DND-41 (cell line): ENCODE measurements at regions not wholly inside any gene's neighbourhood (a gene's known extent, or its start where the extent isn't known, plus 50 kb on each side); places are given as distances from the start of the nearest gene placed in this dataset.

Source experiments
- ATAC-seq: fragments of 200-7000 bp; cut with Tn5 transposase; 3 replicates; pipeline ENCODE4 v1.9.1; 2021; ENCODE audit warnings: low read depth; ENCODE audit not compliant: insufficient read depth
- DNase-seq: peaks from one replicate; pipeline ENCODE4 v3.0.0-alpha.2; 2020
- H2AFZ ChIP-seq: 2 replicates; pipeline ENCODE4 v1.6.0; 2012; ENCODE audit warnings: low read depth, low read length
- H3K27ac ChIP-seq: 2 replicates; pipeline ENCODE4 v1.5.1; 2012; ENCODE audit warnings: low read length, inconsistent platforms
- H3K27me3 ChIP-seq: fragments of 200-600 bp; sonication (generic); 2 replicates; pipeline ENCODE4 v1.6.0; 2012; ENCODE audit warnings: low read length, mild to moderate bottlenecking, inconsistent platforms; ENCODE audit not compliant: insufficient read depth, poor library complexity
- H3K36me3 ChIP-seq: 2 replicates; pipeline ENCODE4 v1.5.1; 2012; ENCODE audit warnings: low read length, inconsistent platforms; ENCODE audit not compliant: insufficient read depth
- H3K4me1 ChIP-seq: 2 replicates; pipeline ENCODE4 v1.5.1; 2012; ENCODE audit warnings: mild to moderate bottlenecking, low read length; ENCODE audit not compliant: insufficient read depth
- H3K4me2 ChIP-seq: 2 replicates; pipeline ENCODE4 v1.6.0; 2012; ENCODE audit warnings: mild to moderate bottlenecking, moderate library complexity, low read length, inconsistent platforms; ENCODE audit not compliant: insufficient read depth
- H3K4me3 ChIP-seq, 2 experiments: fragments of 200-600 bp in 1 of 2; shearing (Covaris generic) in 1 of 2; 2 replicates each; pipeline ENCODE4 v1.5.1; 2012 to 2016; ENCODE audit warnings: inconsistent platforms in 2 of 2, low read length in 2 of 2, mild to moderate bottlenecking in 2 of 2, low read depth in 1 of 2, moderate library complexity in 1 of 2
- H3K79me2 ChIP-seq: 2 replicates; pipeline ENCODE4 v1.6.0; 2012; ENCODE audit warnings: low read length, inconsistent platforms; ENCODE audit not compliant: insufficient read depth
- H3K9ac ChIP-seq: 2 replicates; pipeline ENCODE4 v1.6.0; 2012; ENCODE audit warnings: low read depth, mild to moderate bottlenecking, inconsistent platforms, low read length, moderate library complexity
- H3K9me3 ChIP-seq: 2 replicates; pipeline ENCODE4 v1.5.1; 2012; ENCODE audit warnings: low read length, moderate library complexity, mild to moderate bottlenecking, inconsistent platforms; ENCODE audit not compliant: insufficient read depth, severe bottlenecking
- H4K20me1 ChIP-seq: 2 replicates; pipeline ENCODE4 v1.6.0; 2012; ENCODE audit warnings: low read length; ENCODE audit not compliant: insufficient read depth
- CTCF ChIP-seq: IDR thresholded peaks from 2 replicates; pipeline ENCODE4 v1.5.1; 2012; ENCODE audit warnings: borderline replicate concordance, low read length, moderate library complexity, mild to moderate bottlenecking; ENCODE audit not compliant: poor library complexity, severe bottlenecking; ENCODE audit errors: extremely low read depth
- EZH2 ChIP-seq: IDR thresholded peaks from 3 replicates; pipeline ENCODE4 v1.6.1; 2012; ENCODE audit warnings: borderline replicate concordance, low read depth, mild to moderate bottlenecking, moderate library complexity, low read length, inconsistent platforms; ENCODE audit not compliant: severe bottlenecking

- DNase-seq: no peak
- H3K9ac ChIP-seq: no peak overlapping the region
These were observed 87.9 kb upstream of the WASF3 start for GRCh38 chr13:26469602-26470001.

GRCh38 chr13:26471807-26472206, 85.7 kb upstream of the WASF3 start:
- DNase-seq (no peak), ATAC-seq (no peak)
- H3K9me3 ChIP-seq: no peaks in the 10 kb centered on the region
- H3K9ac ChIP-seq: no peak overlapping the region
- H2AFZ ChIP-seq: no peak overlapping the region
- H3K36me3 ChIP-seq: no peaks in the 10 kb centered on the region
- H3K27me3 ChIP-seq: peaks cover 6% of the 10 kb centered on the region
- TF ChIP-seq CTCF (no peak), EZH2 (no peak)
- H3K27ac ChIP-seq: no peak overlapping the region
- no peak overlapping the region for H3K4me3 ChIP-seq
- H3K79me2 ChIP-seq: no peaks in the 10 kb centered on the region
- H3K4me2 ChIP-seq: no peak overlapping the region
- H3K4me1 ChIP-seq: no peaks in the 10 kb centered on the region
- no peaks in the 10 kb centered on the region for H4K20me1 ChIP-seq

More at GRCh38 chr13:26469602-26470001, 87.9 kb upstream of the WASF3 start:
- no peak overlapping the region for H3K4me2 ChIP-seq
- TF ChIP-seq CTCF (no peak), EZH2 (no peak)
- no peaks in the 10 kb centered on the region for H3K36me3 ChIP-seq
- no peak for ATAC-seq
- no peak overlapping the region for H3K4me3 ChIP-seq
- no peak overlapping the region for H2AFZ ChIP-seq
- no peaks in the 10 kb centered on the region for H3K79me2 ChIP-seq
- H3K27me3 ChIP-seq: peaks cover 6% of the 10 kb centered on the region
- H3K27ac ChIP-seq: no peak overlapping the region
- H4K20me1 ChIP-seq: no peaks in the 10 kb centered on the region
- no peaks in the 10 kb centered on the region for H3K4me1 ChIP-seq
- no peaks in the 10 kb centered on the region for H3K9me3 ChIP-seq

GRCh38 chr13:26473571-26474230, 83.8 kb upstream of the WASF3 start:
- H3K9ac ChIP-seq: no peak overlapping the region
- H4K20me1 ChIP-seq: no peaks in the 10 kb centered on the region
- TF ChIP-seq EZH2 (no peak), CTCF (no peak)
- H3K4me2 ChIP-seq: no peak overlapping the region
- no peaks in the 10 kb centered on the region for H3K79me2 ChIP-seq
- H2AFZ ChIP-seq: no peak overlapping the region
- no peak overlapping the region for H3K4me3 ChIP-seq
- no peak overlapping the region for H3K27ac ChIP-seq
- H3K4me1 ChIP-seq: no peaks in the 10 kb centered on the region
- no peaks in the 10 kb centered on the region for H3K36me3 ChIP-seq
- no peaks in the 10 kb centered on the region for H3K9me3 ChIP-seq
- no peak for ATAC-seq
- no peak for DNase-seq
- H3K27me3 ChIP-seq: peaks cover 2% of the 10 kb centered on the region
